ENCODE measurements at regions not wholly inside any gene's neighbourhood (a gene's known extent, or its start where the extent isn't known, plus 50 kb on each side); places are given as distances from the start of the nearest gene placed in this dataset.

GRCh38 chr11:42311514-42311913, 852.1 kb upstream of the LRRC4C start:
- POLR2A ChIA-PET, result no interaction called here
- Histone ChIP-seq H3K36me3 (ENCODE audit: control insufficient read depth in 2 of 3, insufficient read depth in 3 of 3, low read length in 3 of 3) (no peaks in the 10 kb centered on the region), H3K4me3 (ENCODE audit: low read length) (no peak overlapping the region), H3K27ac (ENCODE audit: low read depth, low read length) (no peak overlapping the region), H3K27me3 (ENCODE audit: control insufficient read depth in 2 of 2, insufficient read depth in 2 of 2, low read length in 2 of 2) (no peaks in the 10 kb centered on the region), H3K4me1 (ENCODE audit: control insufficient read depth in 2 of 2, insufficient read depth in 2 of 2, low read length in 2 of 2) (no peaks in the 10 kb centered on the region), H3K9me3 (ENCODE audit: control insufficient read depth in 2 of 3, low read length in 3 of 3) (no peaks in the 10 kb centered on the region)
- CTCF ChIA-PET, result no interaction called here
- no peak for DNase-seq
- Mint-ChIP-seq H3K27me3 (no peaks in the 10 kb centered on the region), H3K4me3 (no peak overlapping the region), H3K36me3 (peaks cover 0 to 2% (median 0%) of the 10 kb centered on the region in 5 donors), H3K27ac (no peak overlapping the region), H3K4me1 (no peaks in the 10 kb centered on the region), H3K9me3 (peaks cover 4 to 18% (median 12%) of the 10 kb centered on the region in 11 donors)
- intact Hi-C loops (cut with micrococcal nuclease), result no loop called here
- ATAC-seq, result no peak

GRCh38 chr11:42311944-42312343, 852.5 kb upstream of the LRRC4C start:
- no peaks in the 10 kb centered on the region for H3K27me3 Mint-ChIP-seq
- H3K27ac Mint-ChIP-seq, result no peak overlapping the region
- H3K4me3 Mint-ChIP-seq, result no peak overlapping the region
- H3K36me3 ChIP-seq (ENCODE audit: control insufficient read depth in 2 of 3, insufficient read depth in 3 of 3, low read length in 3 of 3), result no peaks in the 10 kb centered on the region
- ChIA-PET CTCF (no interaction called here), POLR2A (no interaction called here)
- H3K27me3 ChIP-seq (ENCODE audit: control insufficient read depth in 2 of 2, insufficient read depth in 2 of 2, low read length in 2 of 2), result no peaks in the 10 kb centered on the region
- no peak for DNase-seq
- peaks cover 4 to 18% (median 12%) of the 10 kb centered on the region in 11 donors for H3K9me3 Mint-ChIP-seq
- H3K4me1 Mint-ChIP-seq, result no peaks in the 10 kb centered on the region
- ATAC-seq, result no peak
- H3K9me3 ChIP-seq (ENCODE audit: control insufficient read depth in 2 of 3, low read length in 3 of 3), result no peaks in the 10 kb centered on the region
- no peak overlapping the region for H3K27ac ChIP-seq (ENCODE audit: low read depth, low read length)
- no peak overlapping the region for H3K4me3 ChIP-seq (ENCODE audit: low read length)
- intact Hi-C loops (cut with micrococcal nuclease), result loop anchor here in 1 of 2 donors (1.0 kb wide), 1 partner anchor 26 kb away; no protein-coding TSS in a partner anchor
- H3K4me1 ChIP-seq (ENCODE audit: control insufficient read depth in 2 of 2, insufficient read depth in 2 of 2, low read length in 2 of 2), result no peaks in the 10 kb centered on the region
- peaks cover 0 to 2% (median 0%) of the 10 kb centered on the region in 5 donors for H3K36me3 Mint-ChIP-seq

DNA sequence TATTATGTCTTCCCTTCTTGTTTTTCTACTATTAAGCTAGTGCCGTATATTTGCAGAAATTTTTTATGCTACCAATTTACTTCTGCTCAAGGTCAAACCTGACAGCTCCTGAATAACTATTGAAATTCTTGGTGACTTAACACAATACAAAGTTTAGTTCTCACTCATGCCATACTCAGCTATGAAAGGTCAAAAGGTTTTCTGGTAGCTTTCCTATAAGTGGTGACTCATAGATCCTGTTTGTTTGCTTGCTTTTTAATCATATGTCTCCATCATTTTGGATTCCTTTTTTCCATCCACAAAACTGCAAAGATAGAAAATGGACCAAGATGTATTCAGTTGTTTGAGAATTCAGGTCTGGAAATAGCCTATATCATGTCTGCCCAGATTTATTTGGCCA, 855.8 kb upstream of the LRRC4C start:
- no peaks in the 10 kb centered on the region for H3K4me1 Mint-ChIP-seq
- intact Hi-C loops (cut with micrococcal nuclease), result no loop called here
- POLR2A ChIA-PET, result no interaction called here
- H3K4me3 Mint-ChIP-seq, result no peak overlapping the region
- no peaks in the 10 kb centered on the region for H3K27me3 Mint-ChIP-seq
- H3K9me3 Mint-ChIP-seq, result peaks cover 0 to 18% (median 6%) of the 10 kb centered on the region in 11 donors
- no peak overlapping the region for H3K27ac Mint-ChIP-seq
- Histone ChIP-seq H3K4me3 (ENCODE audit: low read length) (no peak overlapping the region), H3K27ac (ENCODE audit: low read depth, low read length) (no peak overlapping the region), H3K36me3 (ENCODE audit: control insufficient read depth in 2 of 3, insufficient read depth in 3 of 3, low read length in 3 of 3) (no peaks in the 10 kb centered on the region), H3K27me3 (ENCODE audit: control insufficient read depth in 2 of 2, insufficient read depth in 2 of 2, low read length in 2 of 2) (no peaks in the 10 kb centered on the region), H3K9me3 (ENCODE audit: control insufficient read depth in 2 of 3, low read length in 3 of 3) (no peaks in the 10 kb centered on the region), H3K4me1 (ENCODE audit: control insufficient read depth in 2 of 2, insufficient read depth in 2 of 2, low read length in 2 of 2) (no peaks in the 10 kb centered on the region)
- no peak for DNase-seq
- ATAC-seq, result no peak
- CTCF ChIA-PET, result no interaction called here
- peaks cover 0 to 2% (median 0%) of the 10 kb centered on the region in 5 donors for H3K36me3 Mint-ChIP-seq

DNA sequence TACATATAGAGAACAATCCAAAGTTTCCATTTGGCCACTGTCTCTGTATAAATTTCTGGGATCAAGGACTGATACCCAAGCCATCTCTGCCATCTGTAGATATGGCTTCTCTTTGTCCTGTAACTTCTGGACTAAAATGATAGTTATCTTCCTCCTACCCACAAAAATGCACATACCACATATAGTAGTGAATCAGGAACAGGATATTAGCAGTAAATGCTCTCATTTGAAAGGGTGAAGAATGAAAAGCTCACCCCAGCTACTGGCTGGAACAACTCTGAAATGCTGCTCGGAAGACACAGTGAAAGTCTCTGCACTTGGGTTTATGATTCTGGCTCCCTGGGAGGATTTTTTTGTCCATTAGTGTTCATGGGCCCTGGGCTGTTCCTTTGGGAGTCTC, 856.4 kb upstream of the LRRC4C start:
- Histone ChIP-seq H3K4me3 (ENCODE audit: low read length) (no peak overlapping the region), H3K36me3 (ENCODE audit: control insufficient read depth in 2 of 3, insufficient read depth in 3 of 3, low read length in 3 of 3) (no peaks in the 10 kb centered on the region), H3K27ac (ENCODE audit: low read depth, low read length) (no peak overlapping the region), H3K27me3 (ENCODE audit: control insufficient read depth in 2 of 2, insufficient read depth in 2 of 2, low read length in 2 of 2) (no peaks in the 10 kb centered on the region), H3K4me1 (ENCODE audit: control insufficient read depth in 2 of 2, insufficient read depth in 2 of 2, low read length in 2 of 2) (no peaks in the 10 kb centered on the region), H3K9me3 (ENCODE audit: control insufficient read depth in 2 of 3, low read length in 3 of 3) (no peaks in the 10 kb centered on the region)
- CTCF ChIA-PET, result no interaction called here
- Mint-ChIP-seq H3K27ac (no peak overlapping the region), H3K4me1 (no peaks in the 10 kb centered on the region), H3K4me3 (no peak overlapping the region), H3K27me3 (no peaks in the 10 kb centered on the region), H3K9me3 (peaks cover 0 to 18% (median 6%) of the 10 kb centered on the region in 11 donors), H3K36me3 (peaks cover 0 to 2% (median 0%) of the 10 kb centered on the region in 5 donors)
- POLR2A ChIA-PET, result no interaction called here
- ATAC-seq (no peak), DNase-seq (no peak)
- intact Hi-C loops (cut with micrococcal nuclease), result no loop called here

DNA sequence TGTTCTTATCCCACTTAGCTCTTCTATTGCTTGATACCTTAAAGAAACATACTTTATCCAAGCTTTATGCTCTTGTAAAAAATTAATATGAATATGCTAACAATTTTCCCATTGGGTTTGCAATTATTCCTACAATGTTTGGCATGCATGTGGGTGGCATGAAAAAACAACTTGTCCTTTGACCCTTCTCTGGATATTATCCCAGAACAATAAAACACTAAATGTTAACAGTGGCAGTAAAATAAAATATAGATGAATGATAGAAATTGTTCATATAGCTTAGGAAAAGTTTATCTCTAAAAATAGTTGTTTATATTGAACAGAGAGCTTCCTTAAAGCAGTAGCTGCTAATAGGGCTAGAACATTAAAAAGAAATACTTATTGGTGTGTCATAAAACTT, 860.5 kb upstream of the LRRC4C start:
- H3K36me3 ChIP-seq (ENCODE audit: control insufficient read depth in 2 of 3, insufficient read depth in 3 of 3, low read length in 3 of 3), result no peaks in the 10 kb centered on the region
- H3K9me3 ChIP-seq (ENCODE audit: control insufficient read depth in 2 of 3, low read length in 3 of 3), result peaks cover 0 to 5% (median 0%) of the 10 kb centered on the region in 3 experiments
- no peak for ATAC-seq
- no peak overlapping the region for H3K4me3 ChIP-seq (ENCODE audit: low read length)
- Mint-ChIP-seq H3K27ac (no peak overlapping the region), H3K4me3 (no peak overlapping the region), H3K27me3 (no peaks in the 10 kb centered on the region), H3K4me1 (no peaks in the 10 kb centered on the region), H3K36me3 (no peaks in the 10 kb centered on the region), H3K9me3 (peaks cover 0 to 11% (median 2%) of the 10 kb centered on the region in 11 donors)
- H3K27ac ChIP-seq (ENCODE audit: low read depth, low read length), result no peak overlapping the region
- no peaks in the 10 kb centered on the region for H3K4me1 ChIP-seq (ENCODE audit: control insufficient read depth in 2 of 2, insufficient read depth in 2 of 2, low read length in 2 of 2)
- POLR2A ChIA-PET, result no interaction called here
- intact Hi-C loops (cut with micrococcal nuclease), result no loop called here
- H3K27me3 ChIP-seq (ENCODE audit: control insufficient read depth in 2 of 2, insufficient read depth in 2 of 2, low read length in 2 of 2), result no peaks in the 10 kb centered on the region
- no peak for DNase-seq
- CTCF ChIA-PET, result no interaction called here

- intact Hi-C loops (cut with micrococcal nuclease), result no loop called here
- ATAC-seq, result no peak
- CTCF ChIA-PET, result interaction anchor here (0.6 kb wide), 1 partner anchor 36 kb away, joined by 3 read pairs; no protein-coding TSS in a partner anchor
These were observed 870.6 kb upstream of the LRRC4C start for GRCh38 chr11:42329929-42330565.

DNA sequence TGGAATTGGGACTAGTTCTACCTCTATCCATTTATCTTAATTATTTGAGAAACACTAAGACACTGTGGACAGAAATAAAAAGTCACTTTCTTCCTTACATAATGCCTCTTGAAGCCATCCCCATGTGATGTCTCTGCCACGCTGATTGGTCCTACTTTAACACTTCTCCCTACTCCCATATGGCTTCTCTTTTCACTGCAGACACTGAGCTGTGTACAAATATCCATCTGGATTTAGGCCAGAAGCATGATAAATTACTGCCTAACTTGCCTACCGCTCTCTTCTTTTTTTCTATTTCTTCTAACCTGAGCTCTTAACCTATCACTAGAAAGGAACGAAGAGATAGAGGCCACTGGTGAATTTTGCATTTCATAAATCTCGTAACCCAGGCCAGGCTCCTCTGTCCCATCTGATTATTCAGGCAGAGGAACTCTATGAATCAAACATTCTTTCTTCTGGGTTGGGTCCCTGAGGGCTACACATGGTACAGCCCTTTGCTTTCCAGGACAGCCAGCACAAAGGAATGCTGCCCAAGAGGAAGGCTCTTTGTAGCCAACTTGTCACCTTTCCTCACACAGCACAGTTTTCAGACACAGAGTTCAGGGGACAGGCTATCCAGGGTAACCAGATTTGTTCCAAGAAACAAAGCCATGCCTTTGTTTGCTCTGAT, 878.5 kb upstream of the LRRC4C start:
- no peaks in the 10 kb centered on the region for H3K36me3 Mint-ChIP-seq
- intact Hi-C loops (cut with micrococcal nuclease), result no loop called here

More at GRCh38 chr11:42329929-42330565, 870.6 kb upstream of the LRRC4C start:
- no peaks in the 10 kb centered on the region for H3K4me1 ChIP-seq (ENCODE audit: control insufficient read depth in 2 of 2, insufficient read depth in 2 of 2, low read length in 2 of 2)
- no peak overlapping the region for H3K27ac ChIP-seq (ENCODE audit: low read depth, low read length)
- POLR2A ChIA-PET, result no interaction called here
- H3K36me3 ChIP-seq (ENCODE audit: control insufficient read depth in 2 of 3, insufficient read depth in 3 of 3, low read length in 3 of 3), result no peaks in the 10 kb centered on the region
- H3K9me3 ChIP-seq (ENCODE audit: control insufficient read depth in 2 of 3, low read length in 3 of 3), result no peaks in the 10 kb centered on the region
- Mint-ChIP-seq H3K4me3 (no peak overlapping the region), H3K27me3 (no peaks in the 10 kb centered on the region), H3K36me3 (no peaks in the 10 kb centered on the region), H3K27ac (no peak overlapping the region), H3K4me1 (no peaks in the 10 kb centered on the region), H3K9me3 (peaks cover 2 to 27% (median 14%) of the 10 kb centered on the region in 11 donors)
- no peaks in the 10 kb centered on the region for H3K27me3 ChIP-seq (ENCODE audit: control insufficient read depth in 2 of 2, insufficient read depth in 2 of 2, low read length in 2 of 2)
- no peak for DNase-seq
- H3K4me3 ChIP-seq (ENCODE audit: low read length), result no peak overlapping the region

More for the DNA sequence above, 878.5 kb upstream of the LRRC4C start:
- Histone ChIP-seq H3K4me1 (ENCODE audit: control insufficient read depth in 2 of 2, insufficient read depth in 2 of 2, low read length in 2 of 2) (no peaks in the 10 kb centered on the region), H3K4me3 (ENCODE audit: low read length) (no peak overlapping the region), H3K27ac (ENCODE audit: low read depth, low read length) (no peak overlapping the region), H3K27me3 (ENCODE audit: control insufficient read depth in 2 of 2, insufficient read depth in 2 of 2, low read length in 2 of 2) (no peaks in the 10 kb centered on the region), H3K36me3 (ENCODE audit: control insufficient read depth in 2 of 3, insufficient read depth in 3 of 3, low read length in 3 of 3) (no peaks in the 10 kb centered on the region), H3K9me3 (ENCODE audit: control insufficient read depth in 2 of 3, low read length in 3 of 3) (no peaks in the 10 kb centered on the region)
- ChIA-PET POLR2A (no interaction called here), CTCF (no interaction called here)
- no peaks in the 10 kb centered on the region for H3K27me3 Mint-ChIP-seq
- H3K4me3 Mint-ChIP-seq, result no peak overlapping the region
- H3K27ac Mint-ChIP-seq, result no peak overlapping the region
- no peak for ATAC-seq
- H3K4me1 Mint-ChIP-seq, result no peaks in the 10 kb centered on the region
- no peak for DNase-seq
- H3K9me3 Mint-ChIP-seq, result peaks cover 3 to 33% (median 17%) of the 10 kb centered on the region in 11 donors

All from naive thymus-derived CD4-positive, alpha-beta T cell (primary cell).